ENCODE measurements at regions not wholly inside any gene's neighbourhood (a gene's known extent, or its start where the extent isn't known, plus 50 kb on each side); places are given as distances from the start of the nearest gene placed in this dataset.

GRCh38 chr5:120901199-120901598 lies 437.1 kb downstream of the PRR16 start:
- ATAC-seq (ENCODE audit: low read depth) (peak; percentile 49; the same call in 2 of the 3 replicates), DNase-seq (ENCODE audit: low spot score) (no peak)
- TF ChIP-seq, protein P1, sequence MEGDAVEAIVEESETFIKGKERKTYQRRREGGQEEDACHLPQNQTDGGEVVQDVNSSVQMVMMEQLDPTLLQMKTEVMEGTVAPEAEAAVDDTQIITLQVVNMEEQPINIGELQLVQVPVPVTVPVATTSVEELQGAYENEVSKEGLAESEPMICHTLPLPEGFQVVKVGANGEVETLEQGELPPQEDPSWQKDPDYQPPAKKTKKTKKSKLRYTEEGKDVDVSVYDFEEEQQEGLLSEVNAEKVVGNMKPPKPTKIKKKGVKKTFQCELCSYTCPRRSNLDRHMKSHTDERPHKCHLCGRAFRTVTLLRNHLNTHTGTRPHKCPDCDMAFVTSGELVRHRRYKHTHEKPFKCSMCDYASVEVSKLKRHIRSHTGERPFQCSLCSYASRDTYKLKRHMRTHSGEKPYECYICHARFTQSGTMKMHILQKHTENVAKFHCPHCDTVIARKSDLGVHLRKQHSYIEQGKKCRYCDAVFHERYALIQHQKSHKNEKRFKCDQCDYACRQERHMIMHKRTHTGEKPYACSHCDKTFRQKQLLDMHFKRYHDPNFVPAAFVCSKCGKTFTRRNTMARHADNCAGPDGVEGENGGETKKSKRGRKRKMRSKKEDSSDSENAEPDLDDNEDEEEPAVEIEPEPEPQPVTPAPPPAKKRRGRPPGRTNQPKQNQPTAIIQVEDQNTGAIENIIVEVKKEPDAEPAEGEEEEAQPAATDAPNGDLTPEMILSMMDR (IDR thresholded peaks at IDR 0.05; ENCODE audit: poor library complexity, severe bottlenecking): no peak
- Histone ChIP-seq H3K36me3 (ENCODE audit: low read depth) (no peaks in the 10 kb centered on the region), H3K27ac (ENCODE audit: poor library complexity, severe bottlenecking) (no peak overlapping the region), H3K9me3 (ENCODE audit: severe bottlenecking) (no peaks in the 10 kb centered on the region), H3K27me3 (ENCODE audit: insufficient read depth, poor library complexity, severe bottlenecking) (no peaks in the 10 kb centered on the region), H3K4me3 (ENCODE audit: severe bottlenecking) (no peak overlapping the region), H3K4me1 (ENCODE audit: insufficient read depth, poor library complexity, severe bottlenecking) (no peaks in the 10 kb centered on the region)

DNA sequence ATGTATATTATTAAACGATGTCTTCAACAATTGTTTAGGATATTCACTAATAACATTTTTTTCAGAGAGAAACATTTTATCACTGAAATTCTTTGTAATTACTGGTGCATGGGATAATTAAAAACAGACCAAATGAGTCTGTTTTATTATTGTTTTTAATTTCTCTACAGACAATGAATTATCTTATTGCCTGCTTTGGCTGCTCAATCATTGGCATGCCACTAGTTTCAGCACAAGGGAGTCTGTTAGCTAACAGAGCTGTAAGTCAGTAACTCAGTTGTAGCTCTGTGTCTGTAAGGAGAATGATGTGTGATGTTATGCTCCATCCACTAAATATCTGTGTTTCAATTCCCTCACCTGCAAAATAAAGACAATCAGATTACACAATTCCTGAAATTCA lies 443.9 kb downstream of the PRR16 start:
- no peak for DNase-seq (ENCODE audit: low spot score)
- peaks cover 4% of the 10 kb centered on the region for H3K27me3 ChIP-seq (ENCODE audit: insufficient read depth, poor library complexity, severe bottlenecking)
- ATAC-seq (ENCODE audit: low read depth): no peak
- H3K36me3 ChIP-seq (ENCODE audit: low read depth): no peaks in the 10 kb centered on the region
- H3K9me3 ChIP-seq (ENCODE audit: severe bottlenecking): no peaks in the 10 kb centered on the region
- no peak overlapping the region for H3K27ac ChIP-seq (ENCODE audit: poor library complexity, severe bottlenecking)
- TF ChIP-seq, protein P1 (IDR thresholded peaks at IDR 0.05; ENCODE audit: poor library complexity, severe bottlenecking): no peak
- no peaks in the 10 kb centered on the region for H3K4me1 ChIP-seq (ENCODE audit: insufficient read depth, poor library complexity, severe bottlenecking)
- no peak overlapping the region for H3K4me3 ChIP-seq (ENCODE audit: severe bottlenecking)

GRCh38 chr5:120910629-120911028 lies 446.5 kb downstream of the PRR16 start:
- TF ChIP-seq, protein P1 (IDR thresholded peaks at IDR 0.05; ENCODE audit: poor library complexity, severe bottlenecking): no peak
- Histone ChIP-seq H3K27me3 (ENCODE audit: insufficient read depth, poor library complexity, severe bottlenecking) (peaks cover 4% of the 10 kb centered on the region), H3K4me1 (ENCODE audit: insufficient read depth, poor library complexity, severe bottlenecking) (no peaks in the 10 kb centered on the region), H3K36me3 (ENCODE audit: low read depth) (no peaks in the 10 kb centered on the region), H3K4me3 (ENCODE audit: severe bottlenecking) (no peak overlapping the region), H3K9me3 (ENCODE audit: severe bottlenecking) (no peaks in the 10 kb centered on the region), H3K27ac (ENCODE audit: poor library complexity, severe bottlenecking) (no peak overlapping the region)
- no peak for DNase-seq (ENCODE audit: low spot score)
- no peak for ATAC-seq (ENCODE audit: low read depth)

DNA sequence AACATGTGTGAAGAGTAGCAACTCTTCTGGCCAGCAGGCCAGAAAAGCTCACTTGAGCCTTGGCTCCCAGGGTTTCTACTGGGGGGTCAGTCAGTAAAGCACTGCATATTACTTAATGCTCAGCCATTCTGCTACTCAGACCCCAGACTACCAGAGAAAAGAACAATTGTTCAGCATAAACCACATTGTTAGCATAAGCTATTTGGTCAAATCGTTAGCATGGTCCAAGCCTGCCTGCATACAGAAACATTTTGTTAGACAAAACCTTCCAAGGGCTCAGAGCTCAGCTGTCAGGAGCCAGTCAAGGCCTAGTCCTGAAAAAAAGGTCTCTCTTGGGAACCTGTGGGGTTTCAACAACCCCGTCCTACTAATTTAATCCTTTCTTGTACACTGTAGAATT lies 449.3 kb downstream of the PRR16 start:
- Histone ChIP-seq H3K4me3 (ENCODE audit: severe bottlenecking) (no peak overlapping the region), H3K27ac (ENCODE audit: poor library complexity, severe bottlenecking) (no peak overlapping the region), H3K4me1 (ENCODE audit: insufficient read depth, poor library complexity, severe bottlenecking) (no peaks in the 10 kb centered on the region), H3K9me3 (ENCODE audit: severe bottlenecking) (no peaks in the 10 kb centered on the region), H3K36me3 (ENCODE audit: low read depth) (no peaks in the 10 kb centered on the region), H3K27me3 (ENCODE audit: insufficient read depth, poor library complexity, severe bottlenecking) (no peaks in the 10 kb centered on the region)
- ATAC-seq (ENCODE audit: low read depth) (no peak), DNase-seq (ENCODE audit: low spot score) (no peak)
- TF ChIP-seq, protein P1 (IDR thresholded peaks at IDR 0.05; ENCODE audit: poor library complexity, severe bottlenecking): no peak

- TF ChIP-seq, protein P1 (IDR thresholded peaks at IDR 0.05; ENCODE audit: poor library complexity, severe bottlenecking): no peak
- Histone ChIP-seq H3K36me3 (ENCODE audit: low read depth) (no peaks in the 10 kb centered on the region), H3K4me3 (ENCODE audit: severe bottlenecking) (no peak overlapping the region), H3K27ac (ENCODE audit: poor library complexity, severe bottlenecking) (no peak overlapping the region), H3K27me3 (ENCODE audit: insufficient read depth, poor library complexity, severe bottlenecking) (no peaks in the 10 kb centered on the region), H3K9me3 (ENCODE audit: severe bottlenecking) (no peaks in the 10 kb centered on the region), H3K4me1 (ENCODE audit: insufficient read depth, poor library complexity, severe bottlenecking) (no peaks in the 10 kb centered on the region)
- ATAC-seq (ENCODE audit: low read depth) (no peak), DNase-seq (ENCODE audit: low spot score) (no peak)
These were observed 453.2 kb downstream of the PRR16 start for GRCh38 chr5:120917214-120917758.

Data from RWPE2 (cell line).